Cardiac fibroblast (primary cell): ENCODE measurements at regions not wholly inside any gene's neighbourhood (a gene's known extent, or its start where the extent isn't known, plus 50 kb on each side); places are given as distances from the start of the nearest gene placed in this dataset.

Experiments used
- DNase-seq, 2 donors: peaks; one replicate each; pipeline versions ENCODE4 v3.0.0 to v3.0.0-alpha.2; 2010; ENCODE audit warnings: low read depth in 2 of 2
- H3K4me3 ChIP-seq, 2 donors: replicated peaks in 1 of 2; 1 replicate in 1 of 2; 2 replicates in 1 of 2; pipeline ENCODE4 v1.5.1; 2011; ENCODE audit warnings: low read depth in 2 of 2, low read length in 2 of 2, mild to moderate bottlenecking in 2 of 2, moderate library complexity in 1 of 2
- TF ChIP-seq, protein P1 (sequence below): IDR thresholded peaks from one replicate; pipeline ENCODE4 v1.5.1; 2011; ENCODE audit warnings: low read depth, mild to moderate bottlenecking, low read length, inconsistent platforms

DNA sequence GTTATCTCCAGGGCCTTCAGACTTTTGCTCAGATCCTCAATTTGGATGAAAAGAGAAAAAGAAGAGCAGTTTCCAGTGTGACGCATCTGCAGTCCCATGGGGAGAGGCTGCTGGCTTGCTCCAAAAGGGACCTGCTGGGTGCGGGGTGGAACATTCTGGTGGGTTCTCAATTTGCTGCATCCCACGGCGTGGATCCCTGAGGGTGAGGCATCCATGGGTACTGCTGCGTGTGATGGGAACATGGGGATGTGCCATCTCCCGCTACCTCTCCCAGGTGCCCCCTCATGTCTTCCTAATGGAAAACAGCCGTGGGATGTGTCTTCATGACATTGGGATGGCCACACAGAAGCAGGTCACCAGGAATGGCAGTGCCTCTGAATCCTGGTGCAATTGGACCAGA lies 221.3 kb upstream of the AJAP1 start:
- no peak overlapping the region for H3K4me3 ChIP-seq
- DNase-seq, result no peak
- TF ChIP-seq, protein P1, sequence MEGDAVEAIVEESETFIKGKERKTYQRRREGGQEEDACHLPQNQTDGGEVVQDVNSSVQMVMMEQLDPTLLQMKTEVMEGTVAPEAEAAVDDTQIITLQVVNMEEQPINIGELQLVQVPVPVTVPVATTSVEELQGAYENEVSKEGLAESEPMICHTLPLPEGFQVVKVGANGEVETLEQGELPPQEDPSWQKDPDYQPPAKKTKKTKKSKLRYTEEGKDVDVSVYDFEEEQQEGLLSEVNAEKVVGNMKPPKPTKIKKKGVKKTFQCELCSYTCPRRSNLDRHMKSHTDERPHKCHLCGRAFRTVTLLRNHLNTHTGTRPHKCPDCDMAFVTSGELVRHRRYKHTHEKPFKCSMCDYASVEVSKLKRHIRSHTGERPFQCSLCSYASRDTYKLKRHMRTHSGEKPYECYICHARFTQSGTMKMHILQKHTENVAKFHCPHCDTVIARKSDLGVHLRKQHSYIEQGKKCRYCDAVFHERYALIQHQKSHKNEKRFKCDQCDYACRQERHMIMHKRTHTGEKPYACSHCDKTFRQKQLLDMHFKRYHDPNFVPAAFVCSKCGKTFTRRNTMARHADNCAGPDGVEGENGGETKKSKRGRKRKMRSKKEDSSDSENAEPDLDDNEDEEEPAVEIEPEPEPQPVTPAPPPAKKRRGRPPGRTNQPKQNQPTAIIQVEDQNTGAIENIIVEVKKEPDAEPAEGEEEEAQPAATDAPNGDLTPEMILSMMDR, result no peak

DNA sequence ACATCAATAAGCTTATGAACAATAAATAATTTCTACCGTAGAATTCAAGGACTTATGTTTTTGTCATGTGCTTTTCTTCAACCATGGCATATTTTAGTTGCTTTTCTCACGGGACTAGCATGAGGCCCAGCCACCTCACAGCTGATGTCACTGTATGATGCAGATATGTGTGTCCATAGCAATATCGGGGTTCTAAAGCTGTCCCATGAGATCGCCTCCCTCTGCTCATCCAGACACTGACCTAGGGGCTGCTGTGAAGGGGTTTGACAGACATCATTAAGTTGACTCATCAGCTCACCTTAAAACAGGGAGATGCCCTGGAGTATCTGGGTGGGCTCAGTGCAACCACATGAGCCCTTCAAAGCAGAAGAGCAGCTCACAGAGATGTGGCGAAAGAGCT lies 210.3 kb upstream of the AJAP1 start:
- no peak overlapping the region for H3K4me3 ChIP-seq
- DNase-seq, result no peak
- TF ChIP-seq, protein P1, result no peak

DNA sequence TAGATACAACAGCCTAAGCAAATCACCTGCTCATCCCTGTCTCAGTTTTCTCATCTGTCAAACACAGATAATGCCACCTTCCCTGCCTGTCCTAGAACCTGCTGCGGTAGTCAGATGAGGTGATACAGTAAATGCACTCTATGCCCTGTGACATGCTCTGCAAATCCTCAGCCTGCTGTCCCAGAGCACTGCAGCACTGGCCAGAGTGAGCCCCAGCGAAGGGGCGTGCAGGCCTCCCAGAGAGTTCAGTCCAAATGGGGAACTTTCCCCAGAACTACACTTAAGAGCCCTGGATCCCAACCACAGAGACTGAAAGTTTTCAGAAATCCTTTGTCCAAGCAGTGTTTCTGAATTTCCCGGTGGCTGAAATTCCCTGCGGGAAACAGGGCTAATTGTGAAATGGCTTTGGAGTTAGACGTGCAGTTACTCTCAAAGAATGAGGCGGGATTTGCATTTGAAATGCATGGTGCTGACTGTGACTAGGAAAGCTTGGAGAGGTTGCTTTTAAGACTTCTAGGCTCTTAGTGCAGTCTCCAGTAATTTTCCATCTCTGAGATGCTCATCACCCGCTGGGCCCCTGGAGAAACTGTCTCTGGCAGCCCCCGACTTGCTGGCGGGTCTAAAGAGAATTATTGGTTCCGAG lies 206.5 kb upstream of the AJAP1 start:
- no peak for DNase-seq
- TF ChIP-seq, protein P1, result no peak
- H3K4me3 ChIP-seq, result no peak overlapping the region

DNA sequence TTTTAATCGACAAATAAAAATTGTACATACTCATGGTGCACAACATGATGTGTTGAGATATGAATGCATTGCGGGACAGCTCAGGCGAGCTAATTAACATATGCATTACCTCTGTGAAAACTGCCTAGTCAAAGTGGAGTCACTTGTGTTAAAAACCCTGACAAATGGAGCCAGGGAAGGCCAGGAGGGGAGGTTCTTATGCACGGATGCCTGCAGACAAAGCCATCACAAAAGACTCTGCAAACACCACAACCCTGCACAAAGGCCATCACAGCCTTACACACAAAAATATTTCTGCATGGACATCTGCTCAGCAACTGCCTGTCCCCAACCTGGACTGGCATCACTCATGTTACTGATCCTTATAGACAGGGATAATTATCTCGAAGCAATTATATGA lies 204.4 kb upstream of the AJAP1 start:
- TF ChIP-seq, protein P1, result no peak
- DNase-seq, result no peak
- H3K4me3 ChIP-seq, result no peak overlapping the region

DNA sequence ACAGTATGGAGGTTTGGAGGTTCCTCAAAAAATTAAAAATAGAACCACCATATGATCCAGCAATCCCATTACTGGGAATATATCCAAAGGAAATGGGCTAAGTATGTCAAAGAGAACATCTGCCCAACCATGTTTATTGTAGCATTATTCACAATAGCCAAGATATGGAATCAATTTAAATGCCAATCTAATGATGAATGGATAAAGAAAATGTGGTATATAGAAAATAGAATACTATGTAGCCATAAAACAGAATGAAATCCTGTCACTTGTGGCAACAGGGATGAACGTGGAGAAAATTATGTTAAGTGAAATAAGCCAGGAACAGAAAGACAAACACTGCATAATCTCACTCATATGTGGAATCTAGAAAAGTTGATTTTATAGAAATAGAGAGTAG lies 201.7 kb upstream of the AJAP1 start:
- DNase-seq, result no peak
- TF ChIP-seq, protein P1, result no peak
- H3K4me3 ChIP-seq, result no peak overlapping the region

DNA sequence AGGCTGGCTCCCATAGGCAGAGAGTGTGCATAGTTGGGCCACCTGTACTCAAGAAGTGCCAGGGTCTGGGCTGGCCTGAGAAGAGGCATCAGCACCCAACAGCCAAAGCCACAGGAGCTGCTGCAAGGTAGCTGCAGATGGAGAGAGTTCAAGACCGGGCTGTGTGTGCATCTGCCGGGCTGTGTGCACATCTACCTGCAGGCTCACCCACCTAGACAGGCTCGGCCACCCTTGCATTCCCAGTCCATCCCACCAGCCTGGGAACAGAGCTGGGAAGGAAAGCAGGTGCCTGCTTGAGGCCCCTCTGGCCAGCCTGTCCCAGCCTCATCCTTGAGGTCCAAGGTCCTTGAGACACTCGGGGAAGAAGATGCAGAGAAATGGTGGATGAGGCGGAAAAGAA lies 194.4 kb upstream of the AJAP1 start:
- no peak for DNase-seq
- TF ChIP-seq, protein P1, result no peak
- no peak overlapping the region for H3K4me3 ChIP-seq

DNA sequence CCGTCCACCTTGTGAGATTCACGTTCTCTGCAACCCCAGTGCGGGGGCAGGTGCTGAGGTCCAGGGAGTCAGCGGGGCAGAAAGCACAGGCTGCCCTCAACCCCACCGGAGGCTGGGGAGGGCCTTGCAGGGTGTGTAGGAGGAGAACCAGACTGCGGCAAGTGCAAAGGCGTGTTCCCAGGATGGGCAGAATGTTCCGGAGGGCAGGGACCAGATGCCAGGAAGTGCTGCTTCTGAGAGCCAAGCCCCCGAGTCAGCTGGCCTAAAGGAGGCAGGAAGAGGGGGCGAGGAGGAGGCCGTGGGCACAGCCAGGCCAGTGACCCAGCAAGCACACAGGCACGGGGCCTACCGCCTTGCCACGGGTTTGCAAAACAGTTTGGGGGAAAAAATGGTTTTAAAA lies 193.8 kb upstream of the AJAP1 start:
- DNase-seq, result no peak
- TF ChIP-seq, protein P1, result no peak
- H3K4me3 ChIP-seq, result no peak overlapping the region
